Natural killer cell treated with Interleukin-12 subunit alpha and Interleukin-12 subunit beta and Interleukin-15 and Interleukin-18, amount 100 ng/mL, for 72 hours (primary cell): ENCODE measurements at regions not wholly inside any gene's neighbourhood (a gene's known extent, or its start where the extent isn't known, plus 50 kb on each side); places are given as distances from the start of the nearest gene placed in this dataset.

ENCODE experiments used
- ATAC-seq, 2 donors: fragments of 150-1000 bp; cut with Tn5 transposase in 1 of 2; sonication (Bioruptor Pico), chemical (Tn5 transposase) in 1 of 2; 2 replicates each; pipeline ENCODE4 v1.10.0; 2021
- DNase-seq: peaks from one replicate; pipeline ENCODE4 v3.0.0; 2022; ENCODE audit warnings: low spot score
- H3K27ac Mint-ChIP-seq, 2 donors: 1 replicate in 1 of 2; 2 replicates in 1 of 2; pipeline ENCODE4 v1.8.0; 2022; ENCODE audit warnings: mixed read lengths in 2 of 2, mild to moderate bottlenecking in 1 of 2, moderate library complexity in 1 of 2
- H3K27me3 Mint-ChIP-seq, 2 donors: 1 replicate in 1 of 2; 2 replicates in 1 of 2; pipeline ENCODE4 v1.8.0; 2022; ENCODE audit warnings: mixed read lengths in 2 of 2
- H3K36me3 Mint-ChIP-seq: one replicate; pipeline ENCODE4 v1.8.0; 2022; ENCODE audit warnings: mixed read lengths
- H3K4me1 Mint-ChIP-seq, 2 donors: 1 replicate in 1 of 2; 2 replicates in 1 of 2; pipeline ENCODE4 v1.8.0; 2022; ENCODE audit warnings: low read depth in 2 of 2, mixed read lengths in 2 of 2, mild to moderate bottlenecking in 1 of 2
- H3K4me3 Mint-ChIP-seq: one replicate; pipeline ENCODE4 v1.8.0; 2022; ENCODE audit warnings: mixed read lengths
- H3K9me3 Mint-ChIP-seq: 2 replicates; pipeline ENCODE4 v1.8.0; 2022; ENCODE audit warnings: mixed read lengths

GRCh38 chr11:80103142-80103859 is 662.5 kb upstream of the TENM4 start:
- no peak for ATAC-seq
- H3K9me3 Mint-ChIP-seq = peaks cover 17% of the 10 kb centered on the region
- H3K27me3 Mint-ChIP-seq = no peaks in the 10 kb centered on the region
- H3K4me3 Mint-ChIP-seq = no peak overlapping the region
- no peak for DNase-seq
- H3K36me3 Mint-ChIP-seq = peaks cover 11% of the 10 kb centered on the region
- H3K4me1 Mint-ChIP-seq = no peaks in the 10 kb centered on the region
- no peak overlapping the region for H3K27ac Mint-ChIP-seq

- Mint-ChIP-seq H3K27ac (no peak overlapping the region), H3K4me3 (no peak overlapping the region), H3K27me3 (no peaks in the 10 kb centered on the region), H3K9me3 (peaks cover 13% of the 10 kb centered on the region), H3K36me3 (peaks cover 5% of the 10 kb centered on the region), H3K4me1 (no peaks in the 10 kb centered on the region)
- ATAC-seq (no peak), DNase-seq (no peak)
Measured at GRCh38 chr11:80097146-80097545, 656.3 kb upstream of the TENM4 start.

GRCh38 chr11:80096736-80097135 is 655.9 kb upstream of the TENM4 start:
- no peak overlapping the region for H3K4me3 Mint-ChIP-seq
- no peaks in the 10 kb centered on the region for H3K4me1 Mint-ChIP-seq
- DNase-seq (no peak), ATAC-seq (no peak)
- no peak overlapping the region for H3K27ac Mint-ChIP-seq
- no peaks in the 10 kb centered on the region for H3K27me3 Mint-ChIP-seq
- H3K9me3 Mint-ChIP-seq = peaks cover 12% of the 10 kb centered on the region
- peaks cover 5% of the 10 kb centered on the region for H3K36me3 Mint-ChIP-seq

GRCh38 chr11:80086496-80087055 is 645.7 kb upstream of the TENM4 start:
- H3K4me3 Mint-ChIP-seq = no peak overlapping the region
- no peak for DNase-seq
- H3K4me1 Mint-ChIP-seq = no peaks in the 10 kb centered on the region
- H3K9me3 Mint-ChIP-seq = peaks cover 32% of the 10 kb centered on the region
- H3K27me3 Mint-ChIP-seq = no peaks in the 10 kb centered on the region
- no peaks in the 10 kb centered on the region for H3K36me3 Mint-ChIP-seq
- ATAC-seq = no peak
- H3K27ac Mint-ChIP-seq = no peak overlapping the region

- no peak overlapping the region for H3K27ac Mint-ChIP-seq
- H3K4me1 Mint-ChIP-seq = no peaks in the 10 kb centered on the region
- no peak overlapping the region for H3K4me3 Mint-ChIP-seq
- ATAC-seq (no peak), DNase-seq (no peak)
- no peaks in the 10 kb centered on the region for H3K27me3 Mint-ChIP-seq
- H3K9me3 Mint-ChIP-seq = peaks cover 32% of the 10 kb centered on the region
- no peaks in the 10 kb centered on the region for H3K36me3 Mint-ChIP-seq
Measured at GRCh38 chr11:80085563-80085962, 644.7 kb upstream of the TENM4 start.

GRCh38 chr11:80084608-80085007 is 643.8 kb upstream of the TENM4 start:
- DNase-seq (no peak), ATAC-seq (no peak)
- H3K27ac Mint-ChIP-seq = no peak overlapping the region

GRCh38 chr11:80083531-80083951 is 642.7 kb upstream of the TENM4 start:
- no peaks in the 10 kb centered on the region for H3K27me3 Mint-ChIP-seq
- no peak overlapping the region for H3K27ac Mint-ChIP-seq
- H3K9me3 Mint-ChIP-seq = peaks cover 25% of the 10 kb centered on the region
- no peak for DNase-seq
- H3K36me3 Mint-ChIP-seq = no peaks in the 10 kb centered on the region
- H3K4me3 Mint-ChIP-seq = no peak overlapping the region
- no peaks in the 10 kb centered on the region for H3K4me1 Mint-ChIP-seq
- ATAC-seq = no peak

More at GRCh38 chr11:80084608-80085007, 643.8 kb upstream of the TENM4 start:
- H3K4me1 Mint-ChIP-seq = no peaks in the 10 kb centered on the region
- H3K4me3 Mint-ChIP-seq = no peak overlapping the region
- H3K27me3 Mint-ChIP-seq = no peaks in the 10 kb centered on the region
- H3K9me3 Mint-ChIP-seq = peaks cover 28% of the 10 kb centered on the region
- H3K36me3 Mint-ChIP-seq = no peaks in the 10 kb centered on the region

- peaks cover 26% of the 10 kb centered on the region for H3K9me3 Mint-ChIP-seq
- no peak overlapping the region for H3K4me3 Mint-ChIP-seq
- no peaks in the 10 kb centered on the region for H3K36me3 Mint-ChIP-seq
- ATAC-seq (no peak), DNase-seq (no peak)
- no peak overlapping the region for H3K27ac Mint-ChIP-seq
- H3K27me3 Mint-ChIP-seq = no peaks in the 10 kb centered on the region
- H3K4me1 Mint-ChIP-seq = no peaks in the 10 kb centered on the region
Measured at GRCh38 chr11:80082406-80082805, 641.6 kb upstream of the TENM4 start.

GRCh38 chr11:80077113-80077512 is 636.3 kb upstream of the TENM4 start:
- no peaks in the 10 kb centered on the region for H3K4me1 Mint-ChIP-seq
- no peak for ATAC-seq
- H3K9me3 Mint-ChIP-seq = peaks cover 10% of the 10 kb centered on the region
- H3K27ac Mint-ChIP-seq = no peak overlapping the region
- no peak overlapping the region for H3K4me3 Mint-ChIP-seq
- H3K36me3 Mint-ChIP-seq = no peaks in the 10 kb centered on the region
- H3K27me3 Mint-ChIP-seq = no peaks in the 10 kb centered on the region
- no peak for DNase-seq

- H3K36me3 Mint-ChIP-seq = no peaks in the 10 kb centered on the region
- ATAC-seq (no peak), DNase-seq (no peak)
- H3K27ac Mint-ChIP-seq = no peak overlapping the region
- H3K4me1 Mint-ChIP-seq = no peaks in the 10 kb centered on the region
- no peaks in the 10 kb centered on the region for H3K27me3 Mint-ChIP-seq
- H3K4me3 Mint-ChIP-seq = no peak overlapping the region
- H3K9me3 Mint-ChIP-seq = peaks cover 16% of the 10 kb centered on the region
Measured at GRCh38 chr11:80074837-80075236, 634.0 kb upstream of the TENM4 start.

GRCh38 chr11:80066291-80066690 is 625.5 kb upstream of the TENM4 start:
- peaks cover 12% of the 10 kb centered on the region for H3K9me3 Mint-ChIP-seq
- no peaks in the 10 kb centered on the region for H3K27me3 Mint-ChIP-seq
- H3K36me3 Mint-ChIP-seq = no peaks in the 10 kb centered on the region
- no peak for ATAC-seq
- H3K4me3 Mint-ChIP-seq = no peak overlapping the region
- no peak for DNase-seq
- H3K27ac Mint-ChIP-seq = no peak overlapping the region
- H3K4me1 Mint-ChIP-seq = no peaks in the 10 kb centered on the region

GRCh38 chr11:80065086-80065485 is 624.3 kb upstream of the TENM4 start:
- Mint-ChIP-seq H3K27ac (no peak overlapping the region), H3K9me3 (peaks cover 13% of the 10 kb centered on the region), H3K4me1 (no peaks in the 10 kb centered on the region), H3K27me3 (no peaks in the 10 kb centered on the region), H3K4me3 (no peak overlapping the region), H3K36me3 (no peaks in the 10 kb centered on the region)
- DNase-seq = no peak
- no peak for ATAC-seq

GRCh38 chr11:80061056-80061455 is 620.2 kb upstream of the TENM4 start:
- Mint-ChIP-seq H3K4me3 (no peak overlapping the region), H3K27ac (no peak overlapping the region), H3K27me3 (no peaks in the 10 kb centered on the region), H3K9me3 (peaks cover 12% of the 10 kb centered on the region), H3K36me3 (no peaks in the 10 kb centered on the region), H3K4me1 (no peaks in the 10 kb centered on the region)
- DNase-seq (no peak), ATAC-seq (no peak)

GRCh38 chr11:80054582-80055165 is 613.8 kb upstream of the TENM4 start:
- no peak for ATAC-seq
- no peaks in the 10 kb centered on the region for H3K4me1 Mint-ChIP-seq
- H3K9me3 Mint-ChIP-seq = peaks cover 9% of the 10 kb centered on the region
- no peak overlapping the region for H3K27ac Mint-ChIP-seq
- no peaks in the 10 kb centered on the region for H3K27me3 Mint-ChIP-seq
- no peak overlapping the region for H3K4me3 Mint-ChIP-seq
- no peaks in the 10 kb centered on the region for H3K36me3 Mint-ChIP-seq
- DNase-seq = no peak
